ENCODE measurements at regions not wholly inside any gene's neighbourhood (a gene's known extent, or its start where the extent isn't known, plus 50 kb on each side); places are given as distances from the start of the nearest gene placed in this dataset.

DNA sequence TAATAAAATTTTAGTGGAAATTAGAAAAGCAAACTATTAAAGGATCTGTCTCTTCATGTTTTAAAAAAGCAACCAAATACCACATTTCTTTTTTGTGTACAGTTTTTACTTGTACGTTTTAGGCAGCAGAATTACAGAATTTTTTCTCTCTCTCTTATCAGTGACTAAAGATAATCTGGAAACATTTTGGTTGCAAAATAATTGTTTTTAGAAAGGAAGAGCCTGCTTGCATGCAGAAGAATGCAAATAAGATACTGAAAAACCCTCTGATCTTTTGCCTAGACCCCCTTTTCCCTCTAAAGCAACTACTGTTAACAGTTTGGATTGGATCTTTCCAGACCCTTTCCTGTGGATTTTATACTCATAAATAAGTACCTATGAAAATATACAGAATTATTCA, 75.9 kb upstream of the SGCD start:
- Histone ChIP-seq H4K8ac (ENCODE audit: extremely low read depth, insufficient read depth, low read length) (no peak overlapping the region), H2AFZ (ENCODE audit: low read length) (no peak overlapping the region), H3K79me2 (ENCODE audit: control insufficient read depth in 1 of 2, insufficient read depth in 2 of 2, low read length in 2 of 2) (no peaks in the 10 kb centered on the region), H3K9ac (replicated peaks in 1 of 4; ENCODE audit: extremely low read depth in 1 of 4, low read depth in 3 of 4, low read length in 3 of 4) (no peak overlapping the region), H3K4me1 (replicated peaks in 1 of 4; ENCODE audit: control insufficient read depth in 3 of 4, insufficient read depth in 4 of 4, low read length in 3 of 4) (no peaks in the 10 kb centered on the region), H3K14ac (ENCODE audit: insufficient read length) (no peak overlapping the region), H2BK20ac (ENCODE audit: low read length) (no peak overlapping the region), H3K36me3 (ENCODE audit: control insufficient read depth in 2 of 4, insufficient read depth in 4 of 4, low read length in 3 of 4) (no peaks in the 10 kb centered on the region), H2BK120ac (replicated peaks; ENCODE audit: low read depth, low read length) (no peak overlapping the region), H3K23ac (ENCODE audit: insufficient read length) (no peak overlapping the region), H3K18ac (ENCODE audit: extremely low read depth, low read length) (no peak overlapping the region), H3K23me2 (ENCODE audit: low read depth, low read length) (no peaks in the 10 kb centered on the region), H3K27ac (ENCODE audit: low read depth, low read length) (no peak overlapping the region), H3K27me3 (replicated peaks in 1 of 4; ENCODE audit: control insufficient read depth in 3 of 4, extremely low read depth in 1 of 4, insufficient read depth in 3 of 4, low read length in 3 of 4) (no peaks in the 10 kb centered on the region), H3K79me1 (ENCODE audit: low read depth, low read length) (no peaks in the 10 kb centered on the region), H3K4me3 (ENCODE audit: extremely low read depth in 1 of 4, insufficient read depth in 2 of 4, low read depth in 3 of 4, low read length in 4 of 4) (no peak overlapping the region), H3K4me2 (ENCODE audit: insufficient read depth in 1 of 2, low read depth in 2 of 2, low read length in 2 of 2) (no peak overlapping the region), H2AK5ac (ENCODE audit: low read depth, low read length) (no peak overlapping the region), H3K4ac (replicated peaks; ENCODE audit: insufficient read length, low read depth, low read length) (no peak overlapping the region), H2BK12ac (ENCODE audit: low read depth, low read length) (no peak overlapping the region), H4K20me1 (replicated peaks in 1 of 2; ENCODE audit: control insufficient read depth in 1 of 2, insufficient read depth in 2 of 2, low read length in 2 of 2) (no peaks in the 10 kb centered on the region), H2BK15ac (ENCODE audit: low read length) (no peak overlapping the region), H4K91ac (replicated peaks; ENCODE audit: insufficient read length, low read length) (no peak overlapping the region), H2BK5ac (ENCODE audit: low read depth, low read length) (no peak overlapping the region), H3K9me3 (ENCODE audit: insufficient read depth in 2 of 2, low read depth in 1 of 2, low read length in 1 of 2) (no peaks in the 10 kb centered on the region), H3K56ac (replicated peaks; ENCODE audit: insufficient read length, low read depth, low read length) (no peak overlapping the region), H4K5ac (ENCODE audit: insufficient read length, low read depth, low read length) (no peak overlapping the region)
- DNase-seq (ENCODE audit: low read depth in 1 of 2, low spot score in 2 of 2) (no peak), FAIRE-seq (no peak)
- WGBS, 2 experiments (ENCODE audit: extremely low coverage in 1 of 2, insufficient coverage in 1 of 2, insufficient read length in 1 of 2, insufficient replicate concordance in 2 of 2, low coverage in 1 of 2, low lambda C conversion rate in 2 of 2, missing lambda C conversion rate in 1 of 2), result 94% methylated on average over 1 of the region's 1 CpG; no CpG with 5 or more reads in 1 of the 2 experiments
- ChIA-PET POLR2A (ENCODE audit: partially characterized antibody) (no interaction called here), CTCF (ENCODE audit: partially characterized antibody) (no interaction called here)
- no peak for TF ChIP-seq HDAC6 (IDR thresholded peaks at IDR 0.05; ENCODE audit: low read depth, low read length)
- TF ChIP-seq RAD21 (IDR thresholded peaks at IDR 0.05 in 1 of 2, conservative IDR thresholded peaks at IDR 0.05 in 1 of 2; ENCODE audit: low read depth in 2 of 2, low read length in 2 of 2), result no peak
- TF ChIP-seq ASH2L (IDR thresholded peaks at IDR 0.05; ENCODE audit: low read length), result no peak
- no peak for TF ChIP-seq SP1 (IDR thresholded peaks at IDR 0.05; ENCODE audit: low read depth, low read length)
- no peak for TF ChIP-seq PHF8 (conservative IDR thresholded peaks at IDR 0.05; ENCODE audit: low read depth, low read length)
- no peak for TF ChIP-seq TAF1 (IDR thresholded peaks at IDR 0.05; ENCODE audit: low read depth, low read length)

All from H1 (cell line).